Ishikawa (cell line): ENCODE measurements at regions not wholly inside any gene's neighbourhood (a gene's known extent, or its start where the extent isn't known, plus 50 kb on each side); places are given as distances from the start of the nearest gene placed in this dataset.

Experiments used
- CEBPB ChIP-seq: IDR thresholded peaks from 2 replicates; pipeline ENCODE4 v1.6.1; 2012
- CREB1 ChIP-seq: IDR thresholded peaks from 2 replicates; pipeline ENCODE4 v1.6.1; 2012; ENCODE audit warnings: low read depth
- EGR1 ChIP-seq: IDR thresholded peaks from 2 replicates; pipeline ENCODE4 v1.6.1; 2012
- EP300 ChIP-seq: IDR thresholded peaks from 2 replicates; pipeline ENCODE4 v1.6.1; 2012; ENCODE audit warnings: borderline replicate concordance
- FOXM1 ChIP-seq: IDR thresholded peaks from 2 replicates; pipeline ENCODE4 v1.6.1; 2012; ENCODE audit warnings: low read depth, borderline replicate concordance
- MAX ChIP-seq: IDR thresholded peaks from 2 replicates; pipeline ENCODE4 v1.6.1; 2012
- NFIC ChIP-seq: IDR thresholded peaks from 2 replicates; pipeline ENCODE4 v1.6.1; 2012
- RAD21 ChIP-seq: IDR thresholded peaks from 2 replicates; pipeline ENCODE4 v1.6.1; 2012; ENCODE audit warnings: low read depth
- REST ChIP-seq: IDR thresholded peaks from 2 replicates; pipeline ENCODE4 v1.6.1; 2012; ENCODE audit warnings: low read depth, mild to moderate bottlenecking
- TAF1 ChIP-seq: IDR thresholded peaks from 2 replicates; pipeline ENCODE4 v1.6.1; 2012; ENCODE audit warnings: low read depth, mild to moderate bottlenecking
- TCF12 ChIP-seq: IDR thresholded peaks from 2 replicates; pipeline ENCODE4 v1.6.1; 2012; ENCODE audit warnings: low read depth
- TEAD4 ChIP-seq: IDR thresholded peaks from 2 replicates; pipeline ENCODE4 v1.6.1; 2012
- USF1 ChIP-seq: IDR thresholded peaks from 2 replicates; pipeline ENCODE4 v1.6.1; 2012
- YY1 ChIP-seq: IDR thresholded peaks from 2 replicates; pipeline ENCODE4 v1.6.1; 2012; ENCODE audit warnings: low read depth
- ZBTB7A ChIP-seq: IDR thresholded peaks from 2 replicates; pipeline ENCODE4 v1.6.1; 2012; ENCODE audit warnings: low read depth

GRCh38 chr2:220575963-220576362 is 948.5 kb downstream of the SLC4A3 start:
- TF ChIP-seq ZBTB7A (no peak), USF1 (no peak), REST (no peak), TCF12 (no peak), CEBPB (no peak), TEAD4 (no peak), NFIC (no peak), CREB1 (no peak), RAD21 (no peak), FOXM1 (no peak), TAF1 (no peak)

GRCh38 chr2:220579452-220579851 is 952.0 kb downstream of the SLC4A3 start:
- no peak for TF ChIP-seq TCF12
- TF ChIP-seq EP300 = no peak
- no peak for TF ChIP-seq RAD21
- no peak for TF ChIP-seq CREB1
- no peak for TF ChIP-seq EGR1
- TF ChIP-seq TAF1 = no peak
- TF ChIP-seq YY1 = no peak
- TF ChIP-seq MAX = no peak
- TF ChIP-seq NFIC = no peak
- TF ChIP-seq USF1 = no peak
- TF ChIP-seq TEAD4 = no peak
- no peak for TF ChIP-seq CEBPB
- no peak for TF ChIP-seq REST
- no peak for TF ChIP-seq ZBTB7A
- no peak for TF ChIP-seq FOXM1

- TF ChIP-seq TAF1 (no peak), CEBPB (no peak), REST (no peak), EP300 (no peak)
These were observed 952.7 kb downstream of the SLC4A3 start for GRCh38 chr2:220580113-220580512.

GRCh38 chr2:220583725-220584124 is 956.3 kb downstream of the SLC4A3 start:
- TF ChIP-seq TEAD4 (no peak), USF1 (no peak), ZBTB7A (no peak)

GRCh38 chr2:220585241-220585640 is 957.8 kb downstream of the SLC4A3 start:
- no peak for TF ChIP-seq TEAD4
- no peak for TF ChIP-seq TCF12
- no peak for TF ChIP-seq EP300
- TF ChIP-seq MAX = no peak
- TF ChIP-seq ZBTB7A = no peak
- TF ChIP-seq REST = no peak
- TF ChIP-seq CEBPB = no peak
- TF ChIP-seq RAD21 = no peak
- TF ChIP-seq YY1 = no peak
- no peak for TF ChIP-seq USF1
- TF ChIP-seq TAF1 = no peak
- no peak for TF ChIP-seq CREB1
- TF ChIP-seq NFIC = no peak
- TF ChIP-seq EGR1 = no peak
